ENCODE measurements at regions not wholly inside any gene's neighbourhood (a gene's known extent, or its start where the extent isn't known, plus 50 kb on each side); places are given as distances from the start of the nearest gene placed in this dataset.

GRCh38 chr1:219666242-219666641 is 53.3 kb upstream of the ZC3H11B start:
- TF ChIP-seq EZH2 (optimal IDR thresholded peaks at IDR 0.05; ENCODE audit: low read depth, low read length) (no peak), CTCF (IDR thresholded peaks at IDR 0.05; ENCODE audit: low read length) (no peak)

All from MM.1S (cell line).